Rectal smooth muscle tissue (tissue), 1 donor: ENCODE measurements at regions not wholly inside any gene's neighbourhood (a gene's known extent, or its start where the extent isn't known, plus 50 kb on each side); places are given as distances from the start of the nearest gene placed in this dataset.

Experiments
- H3K27ac ChIP-seq: one replicate; pipeline ENCODE4 v1.7.0; 2013; ENCODE audit warnings: low read depth, low read length, inconsistent platforms
- H3K27me3 ChIP-seq: one replicate; pipeline ENCODE4 v1.7.0; 2013; ENCODE audit warnings: low read length; ENCODE audit not compliant: control insufficient read depth, insufficient read depth
- H3K36me3 ChIP-seq: one replicate; pipeline ENCODE4 v1.7.0; 2013; ENCODE audit warnings: low read length; ENCODE audit not compliant: control insufficient read depth, insufficient read depth
- H3K4me1 ChIP-seq: one replicate; pipeline ENCODE4 v1.7.0; 2013; ENCODE audit warnings: low read length; ENCODE audit not compliant: control insufficient read depth, insufficient read depth
- H3K4me3 ChIP-seq: one replicate; pipeline ENCODE4 v1.7.0; 2013; ENCODE audit warnings: low read length
- H3K9ac ChIP-seq: one replicate; pipeline ENCODE4 v1.7.0; 2013; ENCODE audit warnings: low read length

DNA sequence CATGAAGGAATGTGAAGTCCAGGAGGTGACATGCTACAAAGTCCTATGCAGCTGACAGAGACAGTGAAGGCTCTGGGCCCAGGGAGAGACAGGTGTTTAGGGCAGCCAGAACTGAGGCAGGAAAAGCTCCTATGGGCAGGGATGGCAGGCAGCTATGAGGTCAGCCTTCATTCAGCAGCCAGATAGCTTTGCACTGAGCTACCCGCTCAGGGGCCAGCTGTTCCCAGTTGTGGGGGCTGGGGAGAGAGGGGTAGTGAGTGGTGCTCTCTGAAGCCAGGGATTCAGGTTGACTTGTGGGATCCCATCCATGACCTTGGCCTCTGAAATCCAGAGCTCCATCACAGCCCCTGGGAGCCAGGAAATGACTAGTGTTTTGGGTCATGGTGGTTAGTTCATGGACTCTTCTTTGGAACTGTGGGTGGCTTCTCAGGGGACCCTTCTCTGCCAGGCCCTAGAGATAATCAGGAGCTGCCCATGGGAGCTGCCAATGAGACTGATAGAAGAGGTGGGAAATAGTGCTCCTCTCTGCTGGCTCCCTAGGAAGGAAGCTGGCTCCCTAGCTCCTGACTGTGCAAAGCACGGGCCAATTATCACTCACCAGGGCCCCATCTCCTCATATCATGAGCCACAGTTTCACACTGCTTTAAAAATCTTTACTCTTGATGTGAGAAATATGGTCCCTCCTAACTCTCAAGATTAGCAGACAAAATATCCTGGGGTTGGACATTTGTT is 127.7 kb downstream of the VEGFA start:
- no peaks in the 10 kb centered on the region for H3K27me3 ChIP-seq
- H3K36me3 ChIP-seq, result no peaks in the 10 kb centered on the region
- H3K4me3 ChIP-seq, result no peak overlapping the region

DNA sequence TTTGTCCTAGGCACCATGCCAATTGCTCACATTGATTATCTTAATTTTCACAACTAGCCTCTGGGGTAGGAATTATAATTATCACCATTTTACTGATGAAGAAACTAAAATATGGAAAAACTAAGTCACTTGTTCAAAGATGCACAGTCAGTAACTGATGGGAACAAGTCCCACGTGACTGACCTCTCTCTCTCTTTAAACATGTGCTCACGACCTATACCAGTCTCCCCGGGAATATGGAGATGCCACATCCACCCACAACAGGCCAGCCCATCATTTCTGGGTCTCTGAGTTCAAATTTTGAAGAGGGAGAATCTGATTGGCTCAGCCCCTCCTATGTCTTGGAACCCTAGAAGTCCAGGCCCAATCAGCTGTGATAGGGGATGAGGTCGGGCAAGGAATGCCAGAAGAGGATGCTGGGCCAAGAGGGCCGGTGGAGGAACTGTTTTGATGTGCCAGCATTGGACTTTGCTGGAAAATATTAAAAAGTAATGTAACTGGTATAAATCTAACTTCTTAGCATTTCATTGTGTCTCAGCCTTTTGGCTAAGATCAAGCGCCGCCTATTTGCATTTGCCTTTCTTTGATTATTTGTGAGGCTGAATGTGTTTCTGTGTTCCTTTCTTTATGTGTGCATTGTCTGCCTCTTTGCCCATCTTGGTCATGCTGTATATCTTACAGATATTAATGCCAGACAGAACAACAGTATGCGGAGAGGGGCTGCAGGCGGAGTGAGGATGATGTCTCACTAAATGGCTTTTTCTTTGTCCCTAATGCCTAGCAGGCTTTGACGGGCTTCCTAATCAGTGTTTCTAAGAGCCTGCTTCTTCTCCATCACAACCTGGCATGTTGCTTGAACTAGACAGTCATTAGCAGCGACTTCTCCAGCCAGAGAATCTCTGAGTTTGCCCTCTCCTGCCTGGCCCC is 126.6 kb downstream of the VEGFA start:
- no peaks in the 10 kb centered on the region for H3K36me3 ChIP-seq
- H3K27ac ChIP-seq, result no peak overlapping the region
- H3K27me3 ChIP-seq, result no peaks in the 10 kb centered on the region
- H3K9ac ChIP-seq, result no peak overlapping the region
- no peaks in the 10 kb centered on the region for H3K4me1 ChIP-seq
- no peak overlapping the region for H3K4me3 ChIP-seq

More for the DNA sequence above, 127.7 kb downstream of the VEGFA start:
- Histone ChIP-seq H3K4me1 (no peaks in the 10 kb centered on the region), H3K9ac (no peak overlapping the region), H3K27ac (no peak overlapping the region)

DNA sequence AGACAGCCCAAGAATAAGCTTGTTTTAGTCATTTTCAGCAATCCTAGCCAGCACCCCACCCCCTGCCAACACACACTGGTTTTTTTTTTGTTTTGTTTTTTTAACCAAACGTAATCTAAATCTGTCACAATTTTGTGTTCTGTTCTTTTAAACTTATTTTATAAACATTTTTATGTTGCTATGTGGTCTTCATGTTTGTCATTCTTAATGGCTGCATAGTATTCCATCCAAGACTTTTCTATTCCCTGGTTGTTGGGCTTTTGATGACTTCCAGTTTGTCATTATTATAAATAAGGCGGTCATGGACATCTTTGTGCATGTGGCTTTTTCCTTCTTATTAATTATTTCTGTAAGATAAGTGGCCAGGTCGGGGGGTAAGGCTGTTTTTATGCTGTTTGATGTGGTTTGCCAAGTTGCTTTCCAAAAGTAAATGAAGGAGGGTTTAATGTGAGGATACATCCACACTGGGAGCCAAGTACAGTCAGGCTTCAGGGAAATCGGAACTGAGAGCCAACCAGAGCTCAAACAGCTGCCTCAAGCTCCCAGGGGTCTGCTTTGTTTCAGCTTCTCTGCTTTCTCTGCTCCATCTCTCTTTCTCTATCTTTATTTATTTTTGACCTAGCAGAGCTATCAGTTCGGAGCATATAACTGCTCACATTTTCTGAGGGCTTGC is 125.8 kb downstream of the VEGFA start:
- Histone ChIP-seq H3K36me3 (no peaks in the 10 kb centered on the region), H3K4me3 (no peak overlapping the region), H3K9ac (no peak overlapping the region), H3K27ac (no peak overlapping the region), H3K27me3 (no peaks in the 10 kb centered on the region), H3K4me1 (no peaks in the 10 kb centered on the region)

DNA sequence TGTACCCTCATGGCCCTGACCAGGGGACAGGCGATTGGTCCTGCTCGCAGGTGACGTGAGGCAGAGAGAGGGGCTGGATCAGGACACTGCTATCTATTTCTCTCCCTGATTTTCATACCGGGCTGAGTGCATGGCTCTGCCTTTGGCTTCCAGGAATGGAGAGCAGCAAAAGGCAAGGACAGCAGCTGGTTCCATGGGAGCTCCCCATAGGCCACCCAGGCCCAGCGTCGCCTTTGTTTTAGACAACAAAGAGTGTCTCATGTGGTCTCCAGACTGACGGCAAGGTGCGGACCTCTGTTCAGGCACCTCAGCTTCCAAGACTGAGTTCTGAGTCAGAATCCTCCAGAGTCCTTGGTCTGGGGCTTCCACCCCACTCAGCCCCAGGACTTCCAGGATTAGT is 123.1 kb downstream of the VEGFA start:
- H3K27me3 ChIP-seq, result no peaks in the 10 kb centered on the region
- no peaks in the 10 kb centered on the region for H3K36me3 ChIP-seq
- no peak overlapping the region for H3K27ac ChIP-seq
- no peak overlapping the region for H3K4me3 ChIP-seq
- H3K9ac ChIP-seq, result no peak overlapping the region
- H3K4me1 ChIP-seq, result no peaks in the 10 kb centered on the region

DNA sequence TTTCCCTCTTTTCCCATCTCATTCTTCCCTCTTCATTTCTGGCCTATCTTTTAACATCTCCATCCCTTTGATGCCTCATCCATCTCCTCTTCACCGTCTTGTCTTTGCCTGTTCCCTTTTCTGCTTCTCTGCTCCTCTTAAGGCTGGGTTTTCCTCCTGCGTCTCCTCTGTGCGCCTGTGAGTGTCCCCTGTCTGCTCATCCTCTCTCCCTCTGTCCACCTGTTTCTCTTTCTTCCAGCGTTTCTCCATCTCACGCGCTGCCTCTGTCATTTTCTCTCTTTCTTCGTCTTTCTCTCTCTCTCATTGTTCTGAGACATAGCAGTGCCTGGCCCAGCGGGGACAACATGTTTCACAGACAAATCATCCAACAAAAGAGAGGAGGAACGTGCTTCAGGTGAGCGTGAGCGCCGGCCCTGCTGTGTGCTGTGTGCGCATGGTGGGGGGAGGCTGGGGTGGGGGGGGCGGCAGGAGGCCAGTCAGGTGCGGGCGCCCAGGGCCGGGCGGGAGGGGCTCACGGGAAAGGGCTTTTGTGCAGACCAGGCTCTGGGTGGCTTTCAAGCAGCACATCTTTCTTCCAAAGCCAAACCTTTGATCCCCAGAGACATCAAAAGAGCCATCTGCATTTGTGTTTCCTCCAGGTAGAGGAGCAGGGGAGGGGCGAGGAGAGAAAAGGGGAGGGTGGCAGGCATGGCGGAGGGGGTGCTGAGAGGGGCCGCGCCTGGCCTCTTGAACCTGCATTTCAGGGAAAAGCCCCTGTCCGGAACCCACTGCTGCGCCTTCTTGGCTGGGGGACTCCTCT is 121.3 kb downstream of the VEGFA start:
- Histone ChIP-seq H3K4me1 (no peaks in the 10 kb centered on the region), H3K4me3 (no peak overlapping the region), H3K27ac (no peak overlapping the region), H3K36me3 (no peaks in the 10 kb centered on the region), H3K27me3 (no peaks in the 10 kb centered on the region), H3K9ac (no peak overlapping the region)

DNA sequence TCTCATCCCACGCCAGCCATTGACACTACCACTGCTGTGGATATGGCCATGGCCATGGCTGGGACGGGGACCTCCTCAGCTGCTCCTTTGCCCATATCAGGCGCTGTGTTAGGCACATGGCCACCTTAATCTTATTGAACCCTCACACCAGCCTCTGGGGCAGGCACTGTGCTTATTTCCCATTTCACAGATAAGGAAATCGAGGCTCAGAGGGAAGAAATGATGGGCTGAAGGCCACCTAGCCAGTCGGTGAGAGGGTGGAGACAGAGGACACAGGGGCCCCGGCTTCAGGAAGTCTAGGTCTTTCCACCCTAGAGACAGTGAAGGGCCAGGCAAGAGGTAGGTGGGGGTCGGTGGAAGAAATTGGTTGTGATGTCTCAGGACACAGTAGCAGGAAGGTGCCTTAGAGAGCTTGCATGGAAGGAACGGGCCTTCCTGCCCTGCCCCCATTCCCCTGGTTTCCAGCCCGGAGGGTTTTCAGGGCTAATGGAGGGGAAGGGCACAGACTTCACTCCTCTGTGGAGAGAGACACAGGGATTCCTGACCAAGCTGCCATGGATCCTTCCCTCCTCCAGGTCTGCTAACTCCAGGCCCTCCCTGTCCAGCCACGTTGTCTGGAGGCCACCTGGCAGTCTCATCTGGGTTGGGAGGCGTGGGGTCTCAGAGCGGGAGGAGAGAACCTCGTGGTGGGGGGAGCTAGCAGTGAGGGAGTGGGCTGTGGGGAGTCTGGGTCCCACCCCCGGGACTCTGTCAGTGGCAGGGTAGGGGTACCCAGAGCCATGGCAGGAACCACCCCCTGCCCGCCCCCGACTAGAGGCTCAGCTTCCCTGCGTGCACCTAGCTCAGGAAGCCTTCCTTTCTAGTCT is 120.4 kb downstream of the VEGFA start:
- Histone ChIP-seq H3K4me1 (no peaks in the 10 kb centered on the region), H3K27me3 (no peaks in the 10 kb centered on the region), H3K27ac (no peak overlapping the region), H3K9ac (no peak overlapping the region), H3K36me3 (no peaks in the 10 kb centered on the region), H3K4me3 (no peak overlapping the region)

DNA sequence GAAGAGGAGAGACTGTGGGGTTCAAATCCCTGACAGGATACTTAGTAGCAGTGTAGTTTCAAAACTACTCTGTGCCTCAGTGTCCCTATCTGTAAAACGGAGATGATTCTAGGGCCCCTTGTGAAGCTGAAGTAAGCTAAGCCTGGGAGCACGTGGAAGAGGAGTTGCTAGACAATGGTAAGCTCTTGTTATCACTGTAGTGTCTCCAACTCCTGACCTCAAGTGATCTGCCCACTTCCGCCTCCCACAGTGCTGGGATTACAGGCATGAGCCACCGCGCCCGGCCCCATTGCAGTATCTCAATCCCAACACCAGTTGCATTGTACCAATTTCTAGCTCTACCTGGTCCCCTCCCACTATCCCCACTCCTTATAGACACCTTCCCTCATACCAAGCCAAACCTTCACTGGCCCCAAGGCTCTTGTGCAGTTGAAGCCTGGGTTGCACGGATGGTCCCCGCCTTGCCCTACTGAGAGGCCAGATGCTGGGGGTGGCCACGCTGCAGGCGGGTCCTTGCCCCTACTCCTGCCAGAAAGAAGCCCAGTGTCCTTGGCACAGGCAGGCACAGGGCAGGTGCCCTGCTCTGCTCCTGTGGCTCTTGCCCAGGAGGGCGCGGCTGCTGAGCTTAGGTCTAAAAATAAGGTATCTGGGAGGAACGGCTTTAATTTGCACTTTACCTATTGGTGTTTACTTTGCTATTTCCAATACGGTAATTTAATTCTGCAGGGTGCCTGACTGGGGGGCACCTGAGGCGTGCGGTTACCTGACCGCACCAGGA is 118.1 kb downstream of the VEGFA start:
- H3K4me1 ChIP-seq, result no peaks in the 10 kb centered on the region
- H3K4me3 ChIP-seq, result no peak overlapping the region
- H3K9ac ChIP-seq, result no peak overlapping the region
- H3K27ac ChIP-seq, result no peak overlapping the region
- no peaks in the 10 kb centered on the region for H3K36me3 ChIP-seq
- H3K27me3 ChIP-seq, result no peaks in the 10 kb centered on the region

DNA sequence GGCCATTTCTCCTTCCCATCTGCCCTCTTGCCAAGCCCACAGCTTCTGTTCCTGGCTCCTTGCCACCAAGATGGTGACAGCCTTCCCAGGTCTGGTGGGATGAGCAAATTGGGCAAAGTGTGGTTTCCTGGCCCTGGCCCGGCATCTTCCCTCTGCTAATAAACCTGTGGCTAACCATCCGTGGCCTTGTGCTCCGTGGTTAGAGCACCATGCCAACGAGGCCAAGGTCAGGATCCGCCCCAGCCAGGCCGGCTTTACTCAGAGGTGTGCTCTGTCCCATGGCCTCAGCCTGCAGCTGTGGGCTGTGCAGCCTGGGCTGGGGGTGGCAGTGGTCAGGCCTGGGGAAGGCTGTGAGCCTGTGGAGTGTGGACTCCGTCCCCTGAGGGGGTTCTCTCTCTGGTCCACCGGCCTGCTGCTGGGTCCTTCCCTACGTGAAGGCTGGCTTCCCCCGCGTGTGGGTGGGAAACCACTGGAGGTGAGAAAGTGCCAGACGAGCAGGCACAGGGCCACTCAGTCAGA is 117.4 kb downstream of the VEGFA start:
- no peak overlapping the region for H3K27ac ChIP-seq
- H3K27me3 ChIP-seq, result no peaks in the 10 kb centered on the region
- H3K4me1 ChIP-seq, result no peaks in the 10 kb centered on the region
- no peak overlapping the region for H3K9ac ChIP-seq
- no peaks in the 10 kb centered on the region for H3K36me3 ChIP-seq
- no peak overlapping the region for H3K4me3 ChIP-seq

DNA sequence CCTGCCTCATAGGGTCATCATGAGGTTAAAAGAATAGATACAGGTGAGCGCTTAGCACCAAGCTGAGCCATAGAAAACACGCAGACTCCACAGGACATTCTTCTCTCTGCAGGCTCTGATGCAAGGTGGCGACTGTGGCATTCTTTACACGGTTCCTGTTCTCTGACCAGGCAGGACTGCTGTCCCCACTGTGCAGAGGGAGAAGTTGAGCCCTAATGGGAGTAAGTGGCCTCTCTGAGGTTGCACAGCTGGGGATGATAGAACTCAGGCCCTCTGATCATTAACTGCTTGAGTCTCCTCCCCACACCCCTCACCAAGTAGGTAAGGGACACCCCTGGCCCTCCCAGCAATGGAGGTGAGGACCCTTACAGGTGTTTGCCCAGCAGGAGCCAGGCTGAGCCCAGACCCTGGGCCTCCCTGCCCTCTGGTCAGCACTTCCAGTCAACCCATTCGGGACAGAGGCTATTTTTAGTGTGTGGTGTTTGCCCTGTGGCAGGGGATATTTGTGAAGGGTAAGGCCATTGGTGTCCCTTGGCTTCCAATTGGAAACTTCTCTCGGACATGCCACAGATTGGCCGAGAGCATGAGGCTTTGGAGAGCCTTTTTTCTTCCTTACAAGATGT is 116.8 kb downstream of the VEGFA start:
- Histone ChIP-seq H3K4me3 (no peak overlapping the region), H3K9ac (no peak overlapping the region), H3K27me3 (no peaks in the 10 kb centered on the region), H3K4me1 (no peaks in the 10 kb centered on the region), H3K27ac (no peak overlapping the region), H3K36me3 (no peaks in the 10 kb centered on the region)

DNA sequence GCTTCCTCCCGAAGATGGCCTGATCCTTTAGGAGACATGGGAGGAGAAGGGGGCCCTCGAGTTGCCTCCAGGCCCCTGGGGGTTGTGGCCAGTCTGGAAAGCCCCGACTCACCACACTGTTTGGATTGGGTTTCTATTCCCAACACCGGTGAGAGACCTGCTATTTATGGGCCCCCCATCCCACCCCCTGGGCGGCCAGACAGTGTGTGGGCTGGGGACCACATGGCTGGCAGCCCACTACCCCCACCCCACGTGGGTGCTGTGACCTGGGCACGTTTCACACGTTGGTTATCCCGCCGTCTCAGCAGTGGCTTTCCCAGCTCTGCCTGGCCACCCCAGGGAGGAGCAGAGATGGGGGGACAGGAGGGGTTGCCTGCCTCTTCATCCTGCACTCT is 116.1 kb downstream of the VEGFA start:
- no peak overlapping the region for H3K4me3 ChIP-seq
- no peaks in the 10 kb centered on the region for H3K4me1 ChIP-seq
- H3K9ac ChIP-seq, result no peak overlapping the region
- no peaks in the 10 kb centered on the region for H3K36me3 ChIP-seq
- H3K27ac ChIP-seq, result no peak overlapping the region
- no peaks in the 10 kb centered on the region for H3K27me3 ChIP-seq
